Sigmoid colon (tissue), 3 donors: ENCODE measurements at regions not wholly inside any gene's neighbourhood (a gene's known extent, or its start where the extent isn't known, plus 50 kb on each side); places are given as distances from the start of the nearest gene placed in this dataset.

Source experiments
- POLR2A ChIP-seq, 2 donors: fragments of 450-650 bp; IDR thresholded peaks; one replicate each; pipeline ENCODE4 v1.6.1; 2016; ENCODE audit warnings: antibody characterized with exemption in 2 of 2, mild to moderate bottlenecking in 2 of 2, moderate library complexity in 2 of 2
- TF ChIP-seq, protein P1 (sequence below), 4 experiments: fragments of 450-650 bp in 3 of 4; fragments of 200-600 bp in 1 of 4; IDR thresholded peaks; one replicate each; pipeline ENCODE4 v1.5.1; 2016 to 2019; ENCODE audit warnings: antibody characterized with exemption in 4 of 4, mild to moderate bottlenecking in 3 of 4, moderate library complexity in 2 of 4

DNA sequence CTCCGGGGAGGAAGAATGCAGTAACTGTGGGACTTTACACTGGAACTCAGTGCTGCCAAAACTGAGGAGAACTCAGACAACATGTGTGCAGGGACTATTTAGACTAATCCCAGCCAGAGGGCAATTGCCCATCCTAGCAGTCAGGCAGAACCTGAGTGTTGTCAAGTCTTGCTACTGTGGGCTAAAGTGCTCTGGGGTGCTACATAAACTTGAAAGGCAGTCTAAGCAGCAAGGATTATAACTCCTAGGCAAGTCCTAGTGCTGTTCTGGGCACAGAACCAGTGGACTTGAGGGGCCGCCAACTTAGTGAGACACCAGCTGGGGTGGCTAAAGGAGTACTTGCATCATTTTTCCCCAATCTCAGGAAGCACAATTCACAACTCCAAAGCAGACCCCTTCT, 363.8 kb upstream of the PTCHD4 start:
- TF ChIP-seq, protein P1, sequence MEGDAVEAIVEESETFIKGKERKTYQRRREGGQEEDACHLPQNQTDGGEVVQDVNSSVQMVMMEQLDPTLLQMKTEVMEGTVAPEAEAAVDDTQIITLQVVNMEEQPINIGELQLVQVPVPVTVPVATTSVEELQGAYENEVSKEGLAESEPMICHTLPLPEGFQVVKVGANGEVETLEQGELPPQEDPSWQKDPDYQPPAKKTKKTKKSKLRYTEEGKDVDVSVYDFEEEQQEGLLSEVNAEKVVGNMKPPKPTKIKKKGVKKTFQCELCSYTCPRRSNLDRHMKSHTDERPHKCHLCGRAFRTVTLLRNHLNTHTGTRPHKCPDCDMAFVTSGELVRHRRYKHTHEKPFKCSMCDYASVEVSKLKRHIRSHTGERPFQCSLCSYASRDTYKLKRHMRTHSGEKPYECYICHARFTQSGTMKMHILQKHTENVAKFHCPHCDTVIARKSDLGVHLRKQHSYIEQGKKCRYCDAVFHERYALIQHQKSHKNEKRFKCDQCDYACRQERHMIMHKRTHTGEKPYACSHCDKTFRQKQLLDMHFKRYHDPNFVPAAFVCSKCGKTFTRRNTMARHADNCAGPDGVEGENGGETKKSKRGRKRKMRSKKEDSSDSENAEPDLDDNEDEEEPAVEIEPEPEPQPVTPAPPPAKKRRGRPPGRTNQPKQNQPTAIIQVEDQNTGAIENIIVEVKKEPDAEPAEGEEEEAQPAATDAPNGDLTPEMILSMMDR (IDR thresholded peaks at IDR 0.05), result no peak
- no peak for TF ChIP-seq POLR2A (IDR thresholded peaks at IDR 0.05)
